Fibroblast of mammary gland (primary cell): ENCODE measurements at regions not wholly inside any gene's neighbourhood (a gene's known extent, or its start where the extent isn't known, plus 50 kb on each side); places are given as distances from the start of the nearest gene placed in this dataset.

ENCODE experiments used
- DNase-seq: peaks from one replicate; pipeline ENCODE4 v3.0.0-alpha.2; 2010; ENCODE audit warnings: low read depth
- H3K4me3 ChIP-seq: 2 replicates; pipeline ENCODE4 v1.5.1; 2011; ENCODE audit warnings: low read depth, mild to moderate bottlenecking, low read length, moderate library complexity; ENCODE audit not compliant: control insufficient read depth
- CTCF ChIP-seq: conservative IDR thresholded peaks from 2 replicates; pipeline ENCODE4 v1.5.1; 2011; ENCODE audit warnings: low read depth, low read length, inconsistent platforms; ENCODE audit not compliant: control insufficient read depth, insufficient read depth

GRCh38 chr18:33898427-33898826 is 320.4 kb downstream of the ASXL3 start:
- no peak for DNase-seq
- TF ChIP-seq CTCF = no peak
- H3K4me3 ChIP-seq = no peak overlapping the region

GRCh38 chr18:33878213-33878612 is 300.2 kb downstream of the ASXL3 start:
- DNase-seq = no peak
- no peak overlapping the region for H3K4me3 ChIP-seq
- TF ChIP-seq CTCF = no peak

GRCh38 chr18:33875029-33875565 is 297.1 kb downstream of the ASXL3 start:
- no peak overlapping the region for H3K4me3 ChIP-seq
- no peak for DNase-seq
- no peak for TF ChIP-seq CTCF

DNA sequence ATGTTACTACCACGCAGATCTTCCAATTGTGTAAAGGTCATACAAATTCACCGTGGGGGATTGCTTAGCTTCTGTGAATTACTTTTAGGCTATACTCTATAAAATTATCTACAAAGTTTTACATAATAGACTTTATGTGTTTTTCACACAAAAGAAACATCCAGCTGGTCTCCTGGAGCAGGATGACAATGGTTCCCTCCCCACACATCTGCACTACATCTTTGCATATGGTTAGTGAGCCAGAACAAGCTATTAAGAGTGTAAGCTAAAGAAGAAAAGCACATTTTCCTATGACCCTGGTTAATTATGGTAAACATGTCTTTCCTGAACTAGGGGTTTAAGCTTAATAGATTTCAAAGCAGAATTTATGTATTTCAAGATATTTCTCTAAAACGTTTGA is 295.1 kb downstream of the ASXL3 start:
- H3K4me3 ChIP-seq = no peak overlapping the region
- no peak for TF ChIP-seq CTCF
- no peak for DNase-seq

- no peak for TF ChIP-seq CTCF
- H3K4me3 ChIP-seq = no peak overlapping the region
- no peak for DNase-seq
Measured at GRCh38 chr18:33871363-33872025, 293.5 kb downstream of the ASXL3 start.

- H3K4me3 ChIP-seq = no peak overlapping the region
- no peak for DNase-seq
- no peak for TF ChIP-seq CTCF
Measured at GRCh38 chr18:33870059-33870458, 292.0 kb downstream of the ASXL3 start.
